A549 (cell line): ENCODE measurements at regions not wholly inside any gene's neighbourhood (a gene's known extent, or its start where the extent isn't known, plus 50 kb on each side); places are given as distances from the start of the nearest gene placed in this dataset.

Experiments
- CEBPB ChIP-seq, 2 experiments: fragments of >200 bp in 1 of 2; sonication (Bioruptor Twin) in 1 of 2; formaldehyde crosslinking in 1 of 2; IDR thresholded peaks; 2 replicates each; pipeline ENCODE4 v1.6.1; 2012 to 2016
- CTCF ChIP-seq: fragments of >200 bp; sonication (Bioruptor Twin); formaldehyde crosslinking; IDR thresholded peaks from 3 replicates; pipeline ENCODE4 v1.5.1; 2016
- PHF8 ChIP-seq: fragments of 200-600 bp; sonication (generic); IDR thresholded peaks from 2 replicates; pipeline ENCODE4 v1.6.1; 2016; ENCODE audit warnings: low read depth, mild to moderate bottlenecking, antibody characterized with exemption, moderate library complexity, borderline replicate concordance
- POLR2A ChIP-seq: IDR thresholded peaks from 2 replicates; pipeline ENCODE4 v1.6.1; 2012; ENCODE audit warnings: mild to moderate bottlenecking, low read length

- TF ChIP-seq PHF8: no peak
- TF ChIP-seq CTCF: no peak
- no peak for TF ChIP-seq CEBPB (IDR thresholded peaks at IDR 0.05)
- no peak for TF ChIP-seq POLR2A
Measured at GRCh38 chr12:66740732-66741131, 61.9 kb upstream of the GRIP1 start.
